ENCODE measurements at regions not wholly inside any gene's neighbourhood (a gene's known extent, or its start where the extent isn't known, plus 50 kb on each side); places are given as distances from the start of the nearest gene placed in this dataset.

DNA sequence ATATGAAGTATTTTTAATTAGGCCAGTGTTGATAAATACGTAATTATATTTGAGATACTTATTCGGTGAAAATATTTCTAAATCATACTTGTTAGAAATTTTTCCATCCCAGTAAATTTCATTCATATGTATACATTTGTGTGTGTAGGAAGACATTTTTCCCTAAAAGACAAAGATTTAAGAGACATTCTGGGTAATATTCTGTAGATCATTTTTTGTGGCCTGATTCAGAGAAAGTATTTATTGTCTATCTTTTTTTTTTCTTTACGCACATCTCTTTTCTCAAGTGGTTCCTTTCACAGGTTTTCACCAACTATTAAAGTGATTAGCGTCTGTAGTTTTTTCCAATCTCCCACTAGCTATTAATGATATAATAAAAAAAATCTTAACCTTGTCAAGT lies 224.1 kb downstream of the MEF2C start:
- TF ChIP-seq, protein P1, sequence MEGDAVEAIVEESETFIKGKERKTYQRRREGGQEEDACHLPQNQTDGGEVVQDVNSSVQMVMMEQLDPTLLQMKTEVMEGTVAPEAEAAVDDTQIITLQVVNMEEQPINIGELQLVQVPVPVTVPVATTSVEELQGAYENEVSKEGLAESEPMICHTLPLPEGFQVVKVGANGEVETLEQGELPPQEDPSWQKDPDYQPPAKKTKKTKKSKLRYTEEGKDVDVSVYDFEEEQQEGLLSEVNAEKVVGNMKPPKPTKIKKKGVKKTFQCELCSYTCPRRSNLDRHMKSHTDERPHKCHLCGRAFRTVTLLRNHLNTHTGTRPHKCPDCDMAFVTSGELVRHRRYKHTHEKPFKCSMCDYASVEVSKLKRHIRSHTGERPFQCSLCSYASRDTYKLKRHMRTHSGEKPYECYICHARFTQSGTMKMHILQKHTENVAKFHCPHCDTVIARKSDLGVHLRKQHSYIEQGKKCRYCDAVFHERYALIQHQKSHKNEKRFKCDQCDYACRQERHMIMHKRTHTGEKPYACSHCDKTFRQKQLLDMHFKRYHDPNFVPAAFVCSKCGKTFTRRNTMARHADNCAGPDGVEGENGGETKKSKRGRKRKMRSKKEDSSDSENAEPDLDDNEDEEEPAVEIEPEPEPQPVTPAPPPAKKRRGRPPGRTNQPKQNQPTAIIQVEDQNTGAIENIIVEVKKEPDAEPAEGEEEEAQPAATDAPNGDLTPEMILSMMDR (IDR thresholded peaks at IDR 0.05; ENCODE audit: poor library complexity, severe bottlenecking): no peak
- TF ChIP-seq RAD21 (conservative IDR thresholded peaks at IDR 0.05): no peak

Data from neural cell (in vitro differentiated cells).